HG02610 (cell line): ENCODE measurements at regions not wholly inside any gene's neighbourhood (a gene's known extent, or its start where the extent isn't known, plus 50 kb on each side); places are given as distances from the start of the nearest gene placed in this dataset.
"Not testable (repeated sequence)": the region's sequence is repeated elsewhere in the genome, so short reads cannot be mapped to it uniquely, and the experiment has no call there.

Experiments
- ATAC-seq: cut with Tn5 transposase; IDR thresholded peaks from one replicate; pipeline ENCODE4 v1.9.1; 2021; ENCODE audit warnings: mild to moderate bottlenecking, moderate library complexity; ENCODE audit not compliant: unreplicated experiment

- ATAC-seq = no peak
These were observed 419.2 kb downstream of the BUD13 start for GRCh38 chr11:116353589-116353988.

- ATAC-seq = no peak
These were observed 419.9 kb downstream of the BUD13 start for GRCh38 chr11:116352881-116353280.

- ATAC-seq = no peak
These were observed 424.6 kb downstream of the BUD13 start for GRCh38 chr11:116348226-116348625.

- no peak for ATAC-seq
These were observed 427.2 kb downstream of the BUD13 start for GRCh38 chr11:116345575-116345974.

GRCh38 chr11:116344601-116345000 is 428.2 kb downstream of the BUD13 start:
- no peak for ATAC-seq

- ATAC-seq = no peak
These were observed 429.5 kb downstream of the BUD13 start for GRCh38 chr11:116343270-116343669.

- no peak for ATAC-seq
These were observed 430.6 kb downstream of the BUD13 start for GRCh38 chr11:116342148-116342547.

GRCh38 chr11:116339306-116340098 is 433.3 kb downstream of the BUD13 start:
- ATAC-seq = no peak

GRCh38 chr11:116338500-116338899 is 434.3 kb downstream of the BUD13 start:
- ATAC-seq = not testable (repeated sequence)

- no peak for ATAC-seq
These were observed 436.2 kb downstream of the BUD13 start for GRCh38 chr11:116336540-116336939.

GRCh38 chr11:116335891-116336290 is 436.9 kb downstream of the BUD13 start:
- no peak for ATAC-seq

- ATAC-seq = no peak
These were observed 437.7 kb downstream of the BUD13 start for GRCh38 chr11:116335078-116335477.

- ATAC-seq = no peak
These were observed 438.2 kb downstream of the BUD13 start for GRCh38 chr11:116334596-116334995.

GRCh38 chr11:116333001-116333535 is 439.7 kb downstream of the BUD13 start:
- no peak for ATAC-seq

GRCh38 chr11:116332391-116332790 is 440.4 kb downstream of the BUD13 start:
- ATAC-seq = no peak

- ATAC-seq = no peak
These were observed 441.4 kb downstream of the BUD13 start for GRCh38 chr11:116331381-116331780.

- no peak for ATAC-seq
These were observed 442.2 kb downstream of the BUD13 start for GRCh38 chr11:116330439-116331185.

GRCh38 chr11:116329354-116330090 is 443.3 kb downstream of the BUD13 start:
- ATAC-seq = no peak

- no peak for ATAC-seq
These were observed 443.9 kb downstream of the BUD13 start for GRCh38 chr11:116328851-116329250.

- ATAC-seq = no peak
These were observed 444.4 kb downstream of the BUD13 start for GRCh38 chr11:116328391-116328790.

GRCh38 chr11:116326146-116326545 is 446.6 kb downstream of the BUD13 start:
- no peak for ATAC-seq
